HepG2 (cell line): ENCODE measurements at regions not wholly inside any gene's neighbourhood (a gene's known extent, or its start where the extent isn't known, plus 50 kb on each side); places are given as distances from the start of the nearest gene placed in this dataset.

Experiments
- ATAC-seq: fragments of 200-7000 bp; cut with Tn5 transposase; 3 replicates; pipeline ENCODE4 v1.9.1; 2020; ENCODE audit warnings: mild to moderate bottlenecking, moderate library complexity
- BruUV-seq: library from RNA; stranded (reverse); fragments of 400-500 nt; replicated peaks from 2 replicates; lab custom pipeline; 2021; lab: Mats Ljungman, UMichigan
- CTCF ChIA-PET: fragments of 300-600 bp; formaldehyde crosslinking; extraction: SDS; loops from one replicate; lab custom pipeline; 2021; ENCODE audit warnings: low total read pairs, inconsistent platforms, low intra/inter-chr PET ratio; lab: Yijun Ruan, JAX
- POLR2A ChIA-PET: fragments of 350-600 bp; sonication (Branson Sonifier 250); formaldehyde crosslinking; loops from one replicate; lab custom pipeline; 2020; ENCODE audit warnings: antibody characterized with exemption, inconsistent platforms; lab: Yijun Ruan, JAX
- DNase-seq: peaks from one replicate; pipeline ENCODE4 v3.0.0-alpha.2; 2015; ENCODE audit warnings: low spot score
- FAIRE-seq: peaks from 3 replicates; lab custom pipeline; 2011; peaks lifted over from hg19 to GRCh38; lab: Jason Lieb, UNC
- H2AFZ ChIP-seq: one replicate; pipeline ENCODE4 v1.6.1; 2011; ENCODE audit warnings: low read length, inconsistent platforms
- H3K27ac ChIP-seq: fragments of 300-600 bp; 3 replicates; pipeline ENCODE4 v1.8.0; 2011; ENCODE audit warnings: mixed run types, mild to moderate bottlenecking, mixed read lengths, low read length, inconsistent platforms; ENCODE audit not compliant: insufficient read depth; ENCODE audit errors: extremely low read length
- H3K27me3 ChIP-seq, 2 experiments: fragments of 200-600 bp in 1 of 2; 2 replicates in 1 of 2; 3 replicates in 1 of 2; pipeline versions ENCODE4 v1.6.0 to v1.8.0; 2011; ENCODE audit warnings: low read length in 2 of 2, mild to moderate bottlenecking in 2 of 2, moderate library complexity in 2 of 2, inconsistent platforms in 1 of 2; ENCODE audit not compliant: insufficient read depth in 2 of 2, control insufficient read depth in 1 of 2
- H3K36me3 ChIP-seq, 2 experiments: fragments of 200-600 bp in 1 of 2; replicated peaks in 1 of 2; 2 replicates in 1 of 2; 3 replicates in 1 of 2; pipeline versions ENCODE4 v1.5.1 to v1.8.0; 2011; ENCODE audit warnings: low read length in 2 of 2, inconsistent platforms in 1 of 2; ENCODE audit not compliant: insufficient read depth in 2 of 2, control insufficient read depth in 1 of 2
- H3K4me1 ChIP-seq: 2 replicates; pipeline ENCODE4 v1.5.1; 2012; ENCODE audit warnings: low read length, inconsistent platforms; ENCODE audit not compliant: insufficient read depth
- H3K4me2 ChIP-seq: 2 replicates; pipeline ENCODE4 v1.6.0; 2011; ENCODE audit warnings: low read depth, low read length, inconsistent platforms
- H3K4me3 ChIP-seq, 3 experiments: fragments of 200-600 bp in 1 of 3; sonication (generic), shearing (Covaris generic) in 1 of 3; replicated peaks in 1 of 3; 2 replicates each; pipeline ENCODE4 v1.5.1; 2011 to 2016; ENCODE audit warnings: low read length in 3 of 3, inconsistent platforms in 2 of 3, low read depth in 2 of 3, mild to moderate bottlenecking in 2 of 3, control low read depth in 1 of 3, mixed read lengths in 1 of 3; ENCODE audit not compliant: insufficient read depth in 1 of 3
- H3K79me2 ChIP-seq: one replicate; pipeline ENCODE4 v1.6.1; 2011; ENCODE audit warnings: low read length, inconsistent platforms; ENCODE audit not compliant: insufficient read depth
- H3K9ac ChIP-seq: 2 replicates; pipeline ENCODE4 v1.6.0; 2011; ENCODE audit warnings: mild to moderate bottlenecking, low read depth, low read length, inconsistent platforms; ENCODE audit not compliant: insufficient read depth
- H3K9me3 ChIP-seq: 2 replicates; pipeline ENCODE4 v1.5.1; 2012; ENCODE audit warnings: mild to moderate bottlenecking, low read length
- H4K20me1 ChIP-seq: 2 replicates; pipeline ENCODE4 v1.6.0; 2011; ENCODE audit warnings: inconsistent platforms, mild to moderate bottlenecking, low read length, moderate library complexity; ENCODE audit not compliant: insufficient read depth
- PCBP1 ChIP-seq: fragments of 200-400 bp; formaldehyde crosslinking; IDR thresholded peaks from 2 replicates; pipeline ENCODE4 v1.6.1; 2017; ENCODE audit warnings: mild to moderate bottlenecking, low read depth, low read length, borderline replicate concordance
- RFX1 ChIP-seq: fragments of 450-650 bp; IDR thresholded peaks from 2 replicates; pipeline ENCODE4 v1.6.1; 2017
- SNRNP70 ChIP-seq: fragments of 200-400 bp; formaldehyde crosslinking; IDR thresholded peaks from 2 replicates; pipeline ENCODE4 v1.6.1; 2017; ENCODE audit warnings: mild to moderate bottlenecking, low read depth, low read length, moderate library complexity
- ZFP90 ChIP-seq: sonication (generic); formaldehyde crosslinking; IDR thresholded peaks from 2 replicates; pipeline ENCODE4 v1.8.0; 2022; ENCODE audit warnings: missing genetic modification reagents, mild to moderate bottlenecking, inconsistent platforms, borderline replicate concordance
- ZNF431 ChIP-seq: sonication (generic); formaldehyde crosslinking; IDR thresholded peaks from 2 replicates; pipeline ENCODE4 v1.9.0; 2022; ENCODE audit warnings: missing genetic modification reagents, low read depth, mild to moderate bottlenecking, borderline replicate concordance
- ZNF441 ChIP-seq: sonication (generic); formaldehyde crosslinking; IDR thresholded peaks from 2 replicates; pipeline ENCODE4 v1.7.0; 2021; ENCODE audit warnings: missing genetic modification reagents, borderline replicate concordance
- WGBS: methylation state at CpG from one replicate; pipeline ENCODE4 v1.1.6; 2017; ENCODE audit warnings: low lambda C conversion rate; 5-methylcytosine and 5-hydroxymethylcytosine counted together
- in situ Hi-C: cut with HindIII; loops from 2 replicates; pipeline ENCODE4 v1.10.0; 2017; ENCODE audit warnings: low pct_unique_long_range_greater_than_20kb; ENCODE audit not compliant: extremely low pct_ligation_motif_present
- intact Hi-C: fragments of 100-400 bp; cut with micrococcal nuclease; formaldehyde crosslinking; loops from one replicate; pipeline ENCODE4 v1.10.0; 2022; ENCODE audit not compliant: unreplicated experiment
- TF ChIP-seq, protein P1 (sequence below): sonication (generic); formaldehyde crosslinking; IDR thresholded peaks from 2 replicates; pipeline ENCODE4 v1.8.0; 2022; ENCODE audit warnings: missing genetic modification reagents, mild to moderate bottlenecking, moderate library complexity, borderline replicate concordance
- TF ChIP-seq, protein P2 (sequence below): sonication (generic); formaldehyde crosslinking; IDR thresholded peaks from 2 replicates; pipeline ENCODE4 v1.4.0; 2020; ENCODE audit warnings: missing genetic modification reagents, borderline replicate concordance

DNA sequence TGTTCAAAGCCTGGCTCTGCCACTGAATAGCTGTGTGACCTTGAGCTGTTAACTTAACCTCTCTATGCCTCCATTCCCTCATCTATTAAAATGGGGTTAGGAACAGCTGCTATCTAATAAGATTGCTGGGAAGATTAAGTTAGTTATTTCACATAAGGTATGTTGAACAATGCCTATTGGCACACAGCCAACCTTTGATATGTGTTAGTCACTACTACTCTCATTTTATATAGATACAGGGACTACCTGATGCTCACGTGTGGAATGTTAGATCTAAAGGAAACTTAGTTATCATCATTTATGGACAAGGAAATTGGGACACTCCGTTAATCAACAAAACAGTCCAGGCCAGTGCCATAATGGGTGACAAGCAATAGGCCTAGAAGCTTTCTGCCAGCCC lies 332.4 kb upstream of the PPP2R3A start (continued):
- TF ChIP-seq, protein P1, sequence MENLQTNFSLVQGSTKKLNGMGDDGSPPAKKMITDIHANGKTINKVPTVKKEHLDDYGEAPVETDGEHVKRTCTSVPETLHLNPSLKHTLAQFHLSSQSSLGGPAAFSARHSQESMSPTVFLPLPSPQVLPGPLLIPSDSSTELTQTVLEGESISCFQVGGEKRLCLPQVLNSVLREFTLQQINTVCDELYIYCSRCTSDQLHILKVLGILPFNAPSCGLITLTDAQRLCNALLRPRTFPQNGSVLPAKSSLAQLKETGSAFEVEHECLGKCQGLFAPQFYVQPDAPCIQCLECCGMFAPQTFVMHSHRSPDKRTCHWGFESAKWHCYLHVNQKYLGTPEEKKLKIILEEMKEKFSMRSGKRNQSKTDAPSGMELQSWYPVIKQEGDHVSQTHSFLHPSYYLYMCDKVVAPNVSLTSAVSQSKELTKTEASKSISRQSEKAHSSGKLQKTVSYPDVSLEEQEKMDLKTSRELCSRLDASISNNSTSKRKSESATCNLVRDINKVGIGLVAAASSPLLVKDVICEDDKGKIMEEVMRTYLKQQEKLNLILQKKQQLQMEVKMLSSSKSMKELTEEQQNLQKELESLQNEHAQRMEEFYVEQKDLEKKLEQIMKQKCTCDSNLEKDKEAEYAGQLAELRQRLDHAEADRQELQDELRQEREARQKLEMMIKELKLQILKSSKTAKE (CRISPR knock-in tag), result no peak

DNA sequence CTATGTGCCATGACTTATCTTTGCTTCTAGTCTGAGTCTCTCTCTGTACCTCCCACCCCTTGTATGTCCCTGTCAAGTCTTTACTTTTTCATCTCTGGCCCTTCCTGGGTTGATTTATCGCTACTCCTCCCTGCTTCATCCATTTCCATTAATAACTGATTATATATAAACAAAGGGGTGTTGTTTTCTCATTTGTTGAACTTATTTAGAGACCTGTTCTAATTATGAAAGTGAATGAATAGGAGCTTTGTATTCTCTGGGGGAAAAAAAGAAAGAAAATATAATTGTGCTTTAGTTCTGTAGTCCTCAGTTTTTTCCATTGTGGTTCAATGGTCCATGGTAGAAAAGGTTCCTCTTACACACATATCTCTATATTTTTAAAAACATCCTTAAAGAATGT lies 328.9 kb upstream of the PPP2R3A start:
- CTCF ChIA-PET, result no interaction called here
- 0% methylated on average over 1 of the region's 1 CpG for WGBS

More for the DNA sequence above, 328.9 kb upstream of the PPP2R3A start:
- H3K27ac ChIP-seq, result no peak overlapping the region
- H3K79me2 ChIP-seq, result no peaks in the 10 kb centered on the region
- BruUV-seq, result no TSS peak
- no peaks in the 10 kb centered on the region for H3K9me3 ChIP-seq
- TF ChIP-seq PCBP1 (no peak), RFX1 (no peak), SNRNP70 (no peak), ZFP90 (CRISPR knock-in tag) (no peak), ZNF441 (CRISPR knock-in tag) (no peak), ZNF431 (no peak)
- TF ChIP-seq, protein P2, sequence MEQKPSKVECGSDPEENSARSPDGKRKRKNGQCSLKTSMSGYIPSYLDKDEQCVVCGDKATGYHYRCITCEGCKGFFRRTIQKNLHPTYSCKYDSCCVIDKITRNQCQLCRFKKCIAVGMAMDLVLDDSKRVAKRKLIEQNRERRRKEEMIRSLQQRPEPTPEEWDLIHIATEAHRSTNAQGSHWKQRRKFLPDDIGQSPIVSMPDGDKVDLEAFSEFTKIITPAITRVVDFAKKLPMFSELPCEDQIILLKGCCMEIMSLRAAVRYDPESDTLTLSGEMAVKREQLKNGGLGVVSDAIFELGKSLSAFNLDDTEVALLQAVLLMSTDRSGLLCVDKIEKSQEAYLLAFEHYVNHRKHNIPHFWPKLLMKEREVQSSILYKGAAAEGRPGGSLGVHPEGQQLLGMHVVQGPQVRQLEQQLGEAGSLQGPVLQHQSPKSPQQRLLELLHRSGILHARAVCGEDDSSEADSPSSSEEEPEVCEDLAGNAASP (CRISPR knock-in tag), result no peak
- intact Hi-C loops, result no loop called here
- no peaks in the 10 kb centered on the region for H3K4me1 ChIP-seq
- no peak overlapping the region for H3K9ac ChIP-seq
- H3K27me3 ChIP-seq, result no peaks in the 10 kb centered on the region; a peak in 1 of 5 replicates
- FAIRE-seq, result no peak
- no peaks in the 10 kb centered on the region for H4K20me1 ChIP-seq
- H2AFZ ChIP-seq, result no peak overlapping the region
- no peak overlapping the region for H3K4me2 ChIP-seq
- no peak for ATAC-seq
- POLR2A ChIA-PET, result no interaction called here
- DNase-seq, result no peak
- H3K36me3 ChIP-seq, result no peaks in the 10 kb centered on the region
- in situ Hi-C loops, result no loop called here
- no peak overlapping the region for H3K4me3 ChIP-seq
